Sigmoid colon (tissue), 4 donors: ENCODE measurements at regions not wholly inside any gene's neighbourhood (a gene's known extent, or its start where the extent isn't known, plus 50 kb on each side); places are given as distances from the start of the nearest gene placed in this dataset.

Experiments used
- CTCF ChIP-seq, 4 experiments: fragments of 450-650 bp in 3 of 4; fragments of 200-600 bp in 1 of 4; IDR thresholded peaks; one replicate each; pipeline ENCODE4 v1.5.1; 2016 to 2019; ENCODE audit warnings: antibody characterized with exemption in 4 of 4, mild to moderate bottlenecking in 3 of 4, moderate library complexity in 2 of 4
- EP300 ChIP-seq, 4 donors: sonication (generic); formaldehyde crosslinking; IDR thresholded peaks; one replicate each; pipeline ENCODE4 v1.6.1; 2017; ENCODE audit warnings: antibody characterized with exemption in 4 of 4
- POLR2A ChIP-seq, 2 donors: fragments of 450-650 bp; IDR thresholded peaks; one replicate each; pipeline ENCODE4 v1.6.1; 2016; ENCODE audit warnings: antibody characterized with exemption in 2 of 2, mild to moderate bottlenecking in 2 of 2, moderate library complexity in 2 of 2
- POLR2AphosphoS5 ChIP-seq, 4 donors: sonication (generic); formaldehyde crosslinking; IDR thresholded peaks; one replicate each; pipeline ENCODE4 v1.6.1; 2017; ENCODE audit warnings: antibody characterized with exemption in 4 of 4

- TF ChIP-seq POLR2A (IDR thresholded peaks at IDR 0.05) (no peak), CTCF (IDR thresholded peaks at IDR 0.05) (no peak), EP300 (IDR thresholded peaks at IDR 0.05) (no peak), POLR2AphosphoS5 (IDR thresholded peaks at IDR 0.05) (no peak)
Measured at GRCh38 chr20:47950913-47951283, 165.6 kb upstream of the SULF2 start.
